ENCODE measurements at regions not wholly inside any gene's neighbourhood (a gene's known extent, or its start where the extent isn't known, plus 50 kb on each side); places are given as distances from the start of the nearest gene placed in this dataset.
"Not testable (repeated sequence)": the region's sequence is repeated elsewhere in the genome, so short reads cannot be mapped to it uniquely, and the experiment has no call there.

GRCh38 chr7:49100908-49101740, 176.8 kb downstream of the CDC14C start:
- DNase-seq (ENCODE audit: low spot score): not testable (repeated sequence)

DNA sequence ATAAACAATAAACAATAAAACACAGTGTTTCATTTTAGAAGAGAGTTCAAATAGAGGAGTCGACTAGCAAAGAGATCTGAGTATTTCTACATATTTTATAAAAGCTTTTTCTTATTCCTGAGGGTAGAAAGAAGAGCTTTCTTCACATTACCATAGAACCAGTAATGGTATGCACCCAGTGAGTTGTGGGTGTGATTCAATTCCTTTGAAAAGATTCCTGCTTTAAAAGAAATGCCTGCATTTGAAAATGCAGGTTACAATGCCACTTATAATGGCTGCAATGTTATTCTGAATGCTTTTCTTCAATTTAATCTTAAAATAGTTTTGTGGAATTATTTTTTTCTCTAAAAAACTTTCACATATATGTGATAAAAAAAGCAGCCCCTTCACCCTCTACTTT, 178.1 kb downstream of the CDC14C start:
- DNase-seq (ENCODE audit: low spot score): no peak

- no peak for DNase-seq (ENCODE audit: low spot score)
Observed at GRCh38 chr7:49111706-49112105, 187.4 kb downstream of the CDC14C start.

DNA sequence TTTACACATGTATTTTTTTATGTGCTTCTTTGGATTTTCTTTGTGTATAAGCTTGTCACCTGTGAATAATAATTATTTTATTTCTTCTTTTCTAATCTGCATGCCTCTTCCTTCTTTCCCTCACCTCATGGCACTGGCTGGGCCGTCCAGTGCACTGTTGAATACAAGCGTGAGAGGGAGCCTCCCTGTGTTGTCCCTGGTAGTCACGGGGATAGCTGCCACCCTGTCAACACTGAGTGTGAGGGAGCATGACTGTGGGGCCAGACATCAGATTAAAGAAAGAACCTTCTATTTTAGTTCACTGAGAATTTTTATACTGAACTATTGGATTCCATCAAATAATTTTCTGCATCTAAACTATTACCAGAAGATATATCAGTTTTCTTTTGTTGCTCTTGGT, 187.9 kb downstream of the CDC14C start:
- no peak for DNase-seq (ENCODE audit: low spot score)

GRCh38 chr7:49112647-49113046, 188.3 kb downstream of the CDC14C start:
- DNase-seq (ENCODE audit: low spot score): no peak

GRCh38 chr7:49119706-49120105, 195.4 kb downstream of the CDC14C start:
- DNase-seq (ENCODE audit: low spot score): no peak

- DNase-seq (ENCODE audit: low spot score): no peak
Observed at GRCh38 chr7:49125246-49125645, 200.9 kb downstream of the CDC14C start.

GRCh38 chr7:49127359-49127913, 203.1 kb downstream of the CDC14C start:
- no peak for DNase-seq (ENCODE audit: low spot score)

GRCh38 chr7:49137978-49138377, 213.6 kb downstream of the CDC14C start:
- no peak for DNase-seq (ENCODE audit: low spot score)

DNA sequence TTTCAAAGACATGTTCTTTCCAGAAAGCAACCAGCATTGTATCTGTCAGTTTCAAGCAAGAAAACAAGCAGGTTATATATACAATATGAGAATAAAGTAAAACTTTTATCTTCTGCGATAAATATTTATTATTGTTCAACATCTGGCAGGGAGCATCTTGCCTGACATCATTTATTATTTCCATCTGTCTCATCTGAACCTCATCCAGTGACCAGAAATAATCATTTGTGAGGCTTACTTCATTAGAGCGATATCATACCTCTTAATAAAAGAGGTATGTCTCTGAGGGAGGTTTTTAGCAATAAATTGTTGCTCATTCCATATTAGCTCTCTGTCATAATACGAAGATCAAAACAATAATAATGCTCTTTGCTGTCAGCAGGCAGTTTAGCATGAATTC, 226.1 kb downstream of the CDC14C start:
- no peak for DNase-seq (ENCODE audit: low spot score)

DNA sequence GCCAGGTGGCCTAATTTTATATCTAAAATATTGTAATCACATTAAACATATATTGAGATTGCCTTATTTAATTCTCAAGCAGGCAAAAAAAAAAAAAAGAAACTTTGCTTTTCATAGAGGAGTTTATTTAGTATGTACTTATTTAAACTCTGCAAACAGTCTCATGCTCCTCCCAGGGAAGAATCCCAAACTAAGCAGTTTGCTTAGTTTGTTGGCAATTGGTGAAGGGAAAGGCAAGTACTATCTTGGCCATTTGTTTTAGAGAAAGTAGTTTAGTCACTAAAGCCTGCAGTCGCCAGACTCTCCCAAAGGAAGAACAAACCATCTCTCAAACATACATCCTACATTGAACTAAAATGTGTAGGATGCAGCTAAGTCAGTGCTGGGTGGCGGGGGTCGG, 226.8 kb downstream of the CDC14C start:
- no peak for DNase-seq (ENCODE audit: low spot score)

GRCh38 chr7:49158321-49158720, 234.0 kb downstream of the CDC14C start:
- no peak for DNase-seq (ENCODE audit: low spot score)

DNA sequence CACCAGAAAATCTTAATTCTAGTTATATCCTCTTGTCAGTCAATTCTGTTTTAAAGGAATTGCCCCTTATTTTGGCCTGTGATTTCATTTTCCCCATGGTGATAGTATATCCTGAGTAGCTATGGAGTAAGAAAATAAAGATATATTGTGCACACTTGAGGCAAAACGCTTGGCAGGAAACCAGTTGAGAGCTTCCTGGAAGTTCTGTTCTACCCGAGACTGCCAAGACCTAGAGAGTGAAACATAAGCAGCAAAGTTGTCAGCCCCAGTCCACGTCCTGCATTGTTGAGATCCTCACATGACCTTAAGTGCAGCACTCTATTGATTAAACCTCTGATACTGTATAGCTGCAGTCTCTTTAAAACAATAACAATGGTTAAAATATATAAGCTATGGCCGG, 235.2 kb downstream of the CDC14C start:
- no peak for DNase-seq (ENCODE audit: low spot score)

DNA sequence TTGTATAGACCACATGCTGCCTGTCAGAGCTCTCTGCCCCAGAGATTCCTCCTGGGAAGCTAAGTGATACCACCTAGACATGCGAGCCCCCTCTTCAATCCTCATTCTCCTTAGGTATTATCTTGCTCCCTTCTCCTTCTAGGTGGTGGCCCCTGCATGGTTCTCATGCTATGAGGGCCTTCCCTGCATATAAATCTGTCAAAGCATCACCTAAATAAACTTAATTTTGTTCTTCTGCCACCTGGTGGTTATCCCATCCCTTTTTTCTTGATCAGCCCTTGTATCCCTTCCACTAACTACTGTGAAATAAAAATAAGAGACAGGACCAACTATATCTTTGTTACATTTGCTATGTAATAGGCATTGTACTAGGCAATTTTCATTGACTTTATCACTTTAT, 242.1 kb downstream of the CDC14C start:
- DNase-seq (ENCODE audit: low spot score): peak; percentile 49

DNA sequence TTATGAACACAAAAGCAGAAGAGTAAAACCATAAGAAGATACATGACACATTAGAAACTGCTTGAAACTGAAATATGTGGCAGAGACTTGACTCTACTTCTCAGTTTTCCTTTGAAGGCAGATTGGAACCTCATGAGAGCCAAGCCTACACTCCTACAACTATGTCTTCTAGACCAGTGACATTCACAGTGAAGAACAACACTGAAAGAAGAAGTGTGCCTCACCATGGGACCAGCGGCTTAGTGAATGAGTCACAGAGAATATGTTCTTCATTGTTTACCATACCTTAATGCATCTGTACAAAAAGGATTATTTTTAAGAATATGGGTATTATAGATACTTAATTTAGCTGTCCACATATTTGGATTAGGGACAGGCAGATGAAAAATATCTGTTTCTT, 248.3 kb downstream of the CDC14C start:
- DNase-seq (ENCODE audit: low spot score): no peak

DNA sequence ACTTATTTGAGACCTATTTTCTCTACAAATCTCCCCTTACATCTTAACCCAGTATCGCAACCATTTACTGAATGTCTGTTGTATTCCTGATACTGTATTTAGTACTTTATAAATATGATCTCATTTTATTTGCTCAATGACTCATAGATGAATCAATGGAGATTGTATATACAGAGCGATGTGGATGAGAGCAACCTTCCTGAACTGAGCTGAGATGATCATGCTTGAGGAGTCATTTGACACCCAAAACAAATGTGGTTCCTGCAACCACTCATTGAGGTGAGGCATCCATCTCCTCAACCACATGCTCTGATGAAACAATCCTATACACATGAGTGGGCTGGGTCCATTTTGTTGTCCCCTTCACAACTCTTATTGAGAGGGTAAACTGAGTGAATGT, 250.0 kb downstream of the CDC14C start:
- DNase-seq (ENCODE audit: low spot score): no peak

DNA sequence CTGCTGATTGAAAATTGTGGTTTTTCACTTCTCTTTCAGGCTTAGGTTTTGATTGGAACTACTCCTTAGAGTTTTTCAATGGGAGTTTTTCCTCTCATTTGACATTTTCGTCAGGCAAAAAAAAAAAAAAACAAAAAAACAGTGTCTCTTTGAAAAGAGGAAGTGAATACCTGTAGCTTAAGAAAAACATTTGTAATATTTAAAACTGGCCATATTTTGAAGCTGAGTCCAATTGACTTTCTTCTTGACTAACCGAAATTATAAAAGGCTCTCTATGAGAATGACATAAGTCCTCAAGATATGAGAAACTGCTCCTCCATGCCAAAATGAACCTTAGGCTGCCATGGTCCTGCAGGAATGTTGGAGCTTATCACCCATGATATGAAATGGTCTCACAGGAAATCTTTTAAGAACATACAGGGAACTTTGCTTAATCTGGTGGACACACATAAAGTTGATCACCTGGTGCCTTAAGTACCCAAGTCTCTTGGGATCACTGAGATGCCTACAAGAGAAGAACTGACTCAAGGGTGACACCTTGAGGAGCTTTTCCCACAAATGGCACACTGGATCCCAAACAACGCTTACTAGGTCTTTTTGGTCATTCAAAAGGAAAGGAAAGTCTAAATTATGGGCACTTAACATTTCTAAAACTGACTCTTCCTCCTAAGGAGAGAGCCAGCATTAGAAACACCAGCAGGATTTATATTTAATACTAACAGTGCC, 263.4 kb downstream of the CDC14C start:
- peak; percentile 33 for DNase-seq (ENCODE audit: low spot score)

- DNase-seq (ENCODE audit: low spot score): no peak
Observed at GRCh38 chr7:49228426-49229098, 304.2 kb downstream of the CDC14C start.

- no peak for DNase-seq (ENCODE audit: low spot score)
Observed at GRCh38 chr7:49229246-49229645, 304.9 kb downstream of the CDC14C start.

GRCh38 chr7:49243521-49243920, 319.2 kb downstream of the CDC14C start:
- peak; percentile 24 for DNase-seq (ENCODE audit: low spot score)

GRCh38 chr7:49244543-49244942, 320.2 kb downstream of the CDC14C start:
- no peak for DNase-seq (ENCODE audit: low spot score)

DNA sequence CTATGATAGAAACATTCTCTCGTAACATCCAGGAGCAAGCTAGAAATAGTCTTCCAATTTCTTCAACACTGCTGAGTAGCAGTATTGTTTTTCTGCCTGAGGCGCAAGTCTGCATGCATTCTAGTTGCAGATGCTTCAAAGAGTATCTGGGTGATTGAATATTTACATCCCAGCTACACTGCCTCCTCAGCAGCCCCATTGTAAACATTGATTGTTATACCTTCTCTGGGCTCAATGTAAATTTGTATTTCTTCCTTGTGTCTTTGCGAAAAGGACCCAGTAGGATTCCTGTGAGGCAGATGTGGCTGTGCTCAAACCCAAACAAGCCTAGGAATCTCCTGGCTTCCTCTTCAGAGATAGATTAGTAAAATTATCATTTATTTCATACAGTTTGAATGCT, 320.7 kb downstream of the CDC14C start:
- no peak for DNase-seq (ENCODE audit: low spot score)

DNA sequence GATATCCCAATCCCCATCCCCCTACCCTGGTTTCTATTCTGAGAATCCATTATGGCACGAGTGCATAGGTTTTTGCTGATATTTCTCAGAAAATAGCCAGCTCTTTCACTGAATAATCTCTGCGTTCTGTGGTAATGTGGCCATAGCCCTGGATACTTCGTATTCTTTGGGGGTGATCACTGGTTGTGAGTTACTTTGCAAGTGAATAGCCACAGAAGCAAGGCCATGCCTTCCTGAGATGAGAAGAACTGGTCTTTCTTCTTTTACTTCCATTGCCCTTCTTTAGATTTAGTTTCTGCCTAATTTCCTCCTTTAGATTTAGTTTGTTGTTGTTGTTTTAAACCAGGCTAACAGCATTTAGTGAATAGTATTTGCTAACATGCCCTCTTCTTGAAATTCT, 323.4 kb downstream of the CDC14C start:
- DNase-seq (ENCODE audit: low spot score): no peak

All from NAMALWA (cell line).